Tibial nerve (tissue), 4 donors: ENCODE measurements at regions not wholly inside any gene's neighbourhood (a gene's known extent, or its start where the extent isn't known, plus 50 kb on each side); places are given as distances from the start of the nearest gene placed in this dataset.

ENCODE experiments used
- DNase-seq, 2 donors: peaks; one replicate each; pipeline ENCODE4 v3.0.0-alpha.2; 2019; ENCODE audit warnings: low spot score in 2 of 2
- H3K27ac ChIP-seq, 4 donors: fragments of 200-600 bp; sonication (generic) in 3 of 4; one replicate each; pipeline ENCODE4 v1.5.1; 2017 to 2019; ENCODE audit warnings: mild to moderate bottlenecking in 1 of 4
- H3K27me3 ChIP-seq, 2 donors: fragments of 200-600 bp; sonication (generic) in 1 of 2; one replicate each; pipeline versions ENCODE4 v1.5.1 to v1.6.0; 2017 to 2019
- H3K36me3 ChIP-seq, 3 donors: fragments of 200-600 bp; sonication (generic); one replicate each; pipeline ENCODE4 v1.5.1; 2018 to 2019
- H3K4me1 ChIP-seq, 4 donors: fragments of 200-600 bp; sonication (generic) in 3 of 4; one replicate each; pipeline ENCODE4 v1.5.1; 2017 to 2019
- H3K4me3 ChIP-seq, 4 donors: fragments of 200-600 bp; sonication (generic) in 3 of 4; one replicate each; pipeline ENCODE4 v1.5.1; 2017 to 2019; ENCODE audit warnings: mild to moderate bottlenecking in 1 of 4, moderate library complexity in 1 of 4
- H3K9me3 ChIP-seq, 4 donors: fragments of 200-600 bp; sonication (generic) in 3 of 4; one replicate each; pipeline ENCODE4 v1.5.1; 2017 to 2019
- CTCF ChIP-seq, 5 experiments: fragments of 200-600 bp in 3 of 5; fragments of 450-650 bp in 2 of 5; sonication (generic) in 3 of 5; IDR thresholded peaks; one replicate each; pipeline ENCODE4 v1.5.1; 2016 to 2019; ENCODE audit warnings: antibody characterized with exemption in 5 of 5, mild to moderate bottlenecking in 3 of 5, moderate library complexity in 2 of 5
- EP300 ChIP-seq, 2 donors: sonication (generic); formaldehyde crosslinking; IDR thresholded peaks; one replicate each; pipeline ENCODE4 v1.6.1; 2017; ENCODE audit warnings: antibody characterized with exemption in 2 of 2, mild to moderate bottlenecking in 1 of 2
- POLR2A ChIP-seq, 2 donors: fragments of 450-650 bp; IDR thresholded peaks; one replicate each; pipeline ENCODE4 v1.6.1; 2017; ENCODE audit warnings: antibody characterized with exemption in 2 of 2, mild to moderate bottlenecking in 2 of 2, moderate library complexity in 2 of 2
- WGBS, 2 donors: methylation state at CpG; one replicate each; pipeline ENCODE4 v1.1.5; 2018; 5-methylcytosine and 5-hydroxymethylcytosine counted together

GRCh38 chr12:115228434-115228833, 544.5 kb upstream of the TBX3 start:
- H3K36me3 ChIP-seq: no peaks in the 10 kb centered on the region

GRCh38 chr12:115227137-115227615, 543.2 kb upstream of the TBX3 start:
- H3K4me1 ChIP-seq: no peaks in the 10 kb centered on the region
- no peaks in the 10 kb centered on the region for H3K9me3 ChIP-seq
- H3K27me3 ChIP-seq: no peaks in the 10 kb centered on the region
- TF ChIP-seq POLR2A (IDR thresholded peaks at IDR 0.05) (no peak), EP300 (IDR thresholded peaks at IDR 0.05) (no peak), CTCF (IDR thresholded peaks at IDR 0.05) (no peak)
- DNase-seq: no peak
- H3K36me3 ChIP-seq: no peaks in the 10 kb centered on the region
- H3K27ac ChIP-seq: no peak overlapping the region
- 83 to 89% methylated on average over 4 of the region's 4 CpGs for WGBS, 2 donors
- no peak overlapping the region for H3K4me3 ChIP-seq

More at GRCh38 chr12:115228434-115228833, 544.5 kb upstream of the TBX3 start:
- no peak for DNase-seq
- H3K4me1 ChIP-seq: no peaks in the 10 kb centered on the region
- WGBS, 2 donors: 91 to 93% methylated on average over 4 of the region's 4 CpGs
- H3K9me3 ChIP-seq: no peaks in the 10 kb centered on the region
- no peaks in the 10 kb centered on the region for H3K27me3 ChIP-seq
- H3K27ac ChIP-seq: no peak overlapping the region
- H3K4me3 ChIP-seq: no peak overlapping the region
- TF ChIP-seq CTCF (IDR thresholded peaks at IDR 0.05) (no peak), EP300 (IDR thresholded peaks at IDR 0.05) (no peak), POLR2A (IDR thresholded peaks at IDR 0.05) (no peak)

GRCh38 chr12:115225845-115226244, 541.9 kb upstream of the TBX3 start:
- no peak overlapping the region for H3K4me3 ChIP-seq
- H3K27me3 ChIP-seq: no peaks in the 10 kb centered on the region
- H3K9me3 ChIP-seq: no peaks in the 10 kb centered on the region
- 56 to 58% methylated on average over 4 of the region's 4 CpGs for WGBS, 2 donors
- H3K4me1 ChIP-seq: no peaks in the 10 kb centered on the region
- no peak for DNase-seq
- no peak overlapping the region for H3K27ac ChIP-seq
- H3K36me3 ChIP-seq: no peaks in the 10 kb centered on the region
- no peak for TF ChIP-seq CTCF (IDR thresholded peaks at IDR 0.05)
- no peak for TF ChIP-seq EP300 (IDR thresholded peaks at IDR 0.05)
- no peak for TF ChIP-seq POLR2A (IDR thresholded peaks at IDR 0.05)

DNA sequence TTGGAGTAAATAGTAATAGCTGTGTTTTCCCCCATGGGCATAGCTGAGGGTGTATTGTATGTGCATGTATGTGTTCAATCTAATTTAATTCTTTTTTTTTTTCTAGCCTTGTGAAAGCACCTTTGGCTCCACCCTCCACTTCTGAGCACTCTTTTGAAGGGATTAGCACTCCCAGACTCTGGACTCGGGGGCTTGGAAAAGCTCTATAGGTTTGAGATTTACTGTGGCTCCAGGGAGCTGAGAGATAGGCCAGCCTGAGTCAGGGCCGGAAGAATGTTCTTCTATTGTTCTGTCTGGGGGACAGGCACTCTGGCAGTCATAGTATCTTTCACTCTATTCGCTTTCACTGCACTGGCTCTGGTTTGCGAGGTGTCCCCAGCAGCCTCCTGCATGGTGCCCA, 540.0 kb upstream of the TBX3 start:
- no peaks in the 10 kb centered on the region for H3K9me3 ChIP-seq
- H3K4me3 ChIP-seq: no peak overlapping the region
- no peak for DNase-seq
- no peak overlapping the region for H3K27ac ChIP-seq
- no peak for TF ChIP-seq POLR2A (IDR thresholded peaks at IDR 0.05)
- no peak for TF ChIP-seq CTCF (IDR thresholded peaks at IDR 0.05)
- TF ChIP-seq EP300 (IDR thresholded peaks at IDR 0.05): no peak
- WGBS, 2 donors: 71 to 76% methylated on average over 4 of the region's 4 CpGs
- no peaks in the 10 kb centered on the region for H3K36me3 ChIP-seq
- H3K27me3 ChIP-seq: no peaks in the 10 kb centered on the region
- H3K4me1 ChIP-seq: no peaks in the 10 kb centered on the region

DNA sequence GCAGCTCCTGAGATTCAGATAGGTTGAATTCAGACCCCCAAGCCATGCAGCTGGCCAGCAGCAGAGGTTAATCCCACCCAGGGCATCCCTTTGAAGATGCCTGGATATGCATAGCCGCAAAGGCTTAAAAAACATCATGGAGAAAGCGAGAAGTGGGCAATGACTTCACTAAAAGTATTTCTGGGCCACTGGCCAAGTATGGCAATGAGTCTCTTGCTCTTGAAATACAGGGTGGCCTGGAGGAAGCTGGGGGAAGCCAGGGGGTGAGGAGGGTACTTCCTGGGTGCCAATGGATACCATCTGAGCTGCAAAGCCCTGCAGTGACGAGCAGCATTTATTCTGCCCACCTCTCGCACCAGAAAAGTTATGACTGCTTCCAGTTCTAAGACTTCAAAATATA, 539.3 kb upstream of the TBX3 start:
- WGBS, 2 donors: 67 to 69% methylated on average over 4 of the region's 4 CpGs
- Histone ChIP-seq H3K27ac (no peak overlapping the region), H3K4me3 (no peak overlapping the region), H3K9me3 (no peaks in the 10 kb centered on the region), H3K36me3 (no peaks in the 10 kb centered on the region), H3K4me1 (no peaks in the 10 kb centered on the region), H3K27me3 (no peaks in the 10 kb centered on the region)
- DNase-seq: no peak
- TF ChIP-seq POLR2A (IDR thresholded peaks at IDR 0.05) (no peak), CTCF (IDR thresholded peaks at IDR 0.05) (no peak), EP300 (IDR thresholded peaks at IDR 0.05) (no peak)
